H7 (cell line): ENCODE measurements at regions not wholly inside any gene's neighbourhood (a gene's known extent, or its start where the extent isn't known, plus 50 kb on each side); places are given as distances from the start of the nearest gene placed in this dataset.

ENCODE experiments used
- DNase-seq: peaks from one replicate; pipeline ENCODE4 v3.0.0; 2012
- H3K27me3 ChIP-seq: 2 replicates; pipeline ENCODE4 v1.6.0; 2011; ENCODE audit warnings: mild to moderate bottlenecking, low read length; ENCODE audit not compliant: control insufficient read depth, insufficient read depth
- H3K36me3 ChIP-seq: replicated peaks from 2 replicates; pipeline ENCODE4 v1.5.1; 2011; ENCODE audit warnings: low read length; ENCODE audit not compliant: control insufficient read depth, insufficient read depth
- H3K4me3 ChIP-seq: 2 replicates; pipeline ENCODE4 v1.5.1; 2011; ENCODE audit warnings: low read depth, mild to moderate bottlenecking, control low read depth, low read length, moderate library complexity; ENCODE audit not compliant: insufficient read depth

GRCh38 chr12:124631681-124632256 lies 64.4 kb upstream of the NCOR2 start:
- H3K36me3 ChIP-seq, result no peaks in the 10 kb centered on the region
- DNase-seq, result peak; percentile 53

GRCh38 chr12:124630791-124631313 lies 63.4 kb upstream of the NCOR2 start:
- H3K27me3 ChIP-seq, result no peaks in the 10 kb centered on the region
- peak; percentile 36 for DNase-seq
- no peak overlapping the region for H3K4me3 ChIP-seq
- H3K36me3 ChIP-seq, result no peaks in the 10 kb centered on the region

More at GRCh38 chr12:124631681-124632256, 64.4 kb upstream of the NCOR2 start:
- H3K27me3 ChIP-seq, result no peaks in the 10 kb centered on the region
- H3K4me3 ChIP-seq, result no peak overlapping the region

GRCh38 chr12:124629789-124630480 lies 62.5 kb upstream of the NCOR2 start:
- no peak for DNase-seq
- H3K27me3 ChIP-seq, result no peaks in the 10 kb centered on the region
- no peak overlapping the region for H3K4me3 ChIP-seq
- H3K36me3 ChIP-seq, result no peaks in the 10 kb centered on the region

- H3K27me3 ChIP-seq, result no peaks in the 10 kb centered on the region
- no peak for DNase-seq
These were observed 61.7 kb upstream of the NCOR2 start for GRCh38 chr12:124629117-124629516.

GRCh38 chr12:124627956-124628355 lies 60.5 kb upstream of the NCOR2 start:
- no peak overlapping the region for H3K4me3 ChIP-seq
- no peaks in the 10 kb centered on the region for H3K36me3 ChIP-seq
- DNase-seq, result no peak
- no peaks in the 10 kb centered on the region for H3K27me3 ChIP-seq

More at GRCh38 chr12:124629117-124629516, 61.7 kb upstream of the NCOR2 start:
- no peak overlapping the region for H3K4me3 ChIP-seq
- no peaks in the 10 kb centered on the region for H3K36me3 ChIP-seq

GRCh38 chr12:124626971-124627411 lies 59.6 kb upstream of the NCOR2 start:
- no peaks in the 10 kb centered on the region for H3K27me3 ChIP-seq
- DNase-seq, result peak; percentile 30
- H3K36me3 ChIP-seq, result no peaks in the 10 kb centered on the region
- H3K4me3 ChIP-seq, result no peak overlapping the region

- no peaks in the 10 kb centered on the region for H3K27me3 ChIP-seq
- no peak overlapping the region for H3K4me3 ChIP-seq
- H3K36me3 ChIP-seq, result no peaks in the 10 kb centered on the region
- DNase-seq, result peak; percentile 66
These were observed 58.7 kb upstream of the NCOR2 start for GRCh38 chr12:124625867-124626675.

- Histone ChIP-seq H3K36me3 (no peaks in the 10 kb centered on the region), H3K4me3 (no peak overlapping the region), H3K27me3 (no peaks in the 10 kb centered on the region)
- peak; percentile 40 for DNase-seq
These were observed 57.4 kb upstream of the NCOR2 start for GRCh38 chr12:124624823-124625222.

- no peaks in the 10 kb centered on the region for H3K27me3 ChIP-seq
These were observed 56.1 kb upstream of the NCOR2 start for GRCh38 chr12:124623344-124624035.

GRCh38 chr12:124622764-124623163 lies 55.4 kb upstream of the NCOR2 start:
- Histone ChIP-seq H3K36me3 (no peaks in the 10 kb centered on the region), H3K27me3 (no peaks in the 10 kb centered on the region), H3K4me3 (no peak overlapping the region)
- peak; percentile 44 for DNase-seq

More at GRCh38 chr12:124623344-124624035, 56.1 kb upstream of the NCOR2 start:
- DNase-seq, result peak; percentile 28
- H3K36me3 ChIP-seq, result no peaks in the 10 kb centered on the region
- H3K4me3 ChIP-seq, result no peak overlapping the region

GRCh38 chr12:124622331-124622730 lies 54.9 kb upstream of the NCOR2 start:
- DNase-seq, result no peak
- Histone ChIP-seq H3K36me3 (no peaks in the 10 kb centered on the region), H3K27me3 (no peaks in the 10 kb centered on the region)

GRCh38 chr12:124621296-124621660 lies 53.9 kb upstream of the NCOR2 start:
- Histone ChIP-seq H3K27me3 (no peaks in the 10 kb centered on the region), H3K36me3 (no peaks in the 10 kb centered on the region), H3K4me3 (no peak overlapping the region)
- DNase-seq, result peak; percentile 83

More at GRCh38 chr12:124622331-124622730, 54.9 kb upstream of the NCOR2 start:
- H3K4me3 ChIP-seq, result no peak overlapping the region

- Histone ChIP-seq H3K36me3 (no peaks in the 10 kb centered on the region), H3K4me3 (no peak overlapping the region), H3K27me3 (no peaks in the 10 kb centered on the region)
- DNase-seq, result peak; percentile 58
These were observed 53.3 kb upstream of the NCOR2 start for GRCh38 chr12:124620606-124621295.
